Erythroblast (primary cell): ENCODE measurements at regions not wholly inside any gene's neighbourhood (a gene's known extent, or its start where the extent isn't known, plus 50 kb on each side); places are given as distances from the start of the nearest gene placed in this dataset.
A peak's percentile ranks its signal among the peaks of the same experiment; 100 is the strongest.
"Not testable (repeated sequence)": the region's sequence is repeated elsewhere in the genome, so short reads cannot be mapped to it uniquely, and the experiment has no call there.

Experiments used
- DNase-seq, 2 experiments: peaks; one replicate each; lab custom pipeline; 2025; lab: John Stamatoyannopoulos, UW
- GATA1 ChIP-seq: IDR thresholded peaks from 2 replicates; pipeline ENCODE4 v1.6.1; 2011; ENCODE audit warnings: low read depth, mild to moderate bottlenecking, control low read depth, low read length, moderate library complexity
- POLR2A ChIP-seq: IDR thresholded peaks from 2 replicates; pipeline ENCODE4 v1.6.1; 2011; ENCODE audit warnings: mild to moderate bottlenecking, low read length

- TF ChIP-seq GATA1: no peak
- TF ChIP-seq POLR2A: no peak
- no peak for DNase-seq
These were observed 74.7 kb downstream of the LPAR4 start for GRCh38 chrX:78822157-78822690.

- no peak for DNase-seq
- TF ChIP-seq GATA1: no peak
- no peak for TF ChIP-seq POLR2A
These were observed 84.0 kb downstream of the LPAR4 start for GRCh38 chrX:78831523-78831922.

- no peak for DNase-seq
- TF ChIP-seq POLR2A (no peak), GATA1 (no peak)
These were observed 91.2 kb downstream of the LPAR4 start for GRCh38 chrX:78838709-78839108.

- no peak for DNase-seq
- TF ChIP-seq POLR2A (no peak), GATA1 (no peak)
These were observed 92.2 kb downstream of the LPAR4 start for GRCh38 chrX:78839711-78840110.

- not testable (repeated sequence) for DNase-seq
These were observed 96.7 kb downstream of the LPAR4 start for GRCh38 chrX:78844218-78844617.

- DNase-seq: not testable (repeated sequence)
These were observed 63.9 kb upstream of the P2RY10 start for GRCh38 chrX:78881248-78881647.

- peak in 1 of 2 experiments; percentile 0 for DNase-seq
- TF ChIP-seq POLR2A (no peak), GATA1 (no peak)
These were observed 58.6 kb upstream of the P2RY10 start for GRCh38 chrX:78886550-78886949.
